ENCODE measurements at regions not wholly inside any gene's neighbourhood (a gene's known extent, or its start where the extent isn't known, plus 50 kb on each side); places are given as distances from the start of the nearest gene placed in this dataset.

DNA sequence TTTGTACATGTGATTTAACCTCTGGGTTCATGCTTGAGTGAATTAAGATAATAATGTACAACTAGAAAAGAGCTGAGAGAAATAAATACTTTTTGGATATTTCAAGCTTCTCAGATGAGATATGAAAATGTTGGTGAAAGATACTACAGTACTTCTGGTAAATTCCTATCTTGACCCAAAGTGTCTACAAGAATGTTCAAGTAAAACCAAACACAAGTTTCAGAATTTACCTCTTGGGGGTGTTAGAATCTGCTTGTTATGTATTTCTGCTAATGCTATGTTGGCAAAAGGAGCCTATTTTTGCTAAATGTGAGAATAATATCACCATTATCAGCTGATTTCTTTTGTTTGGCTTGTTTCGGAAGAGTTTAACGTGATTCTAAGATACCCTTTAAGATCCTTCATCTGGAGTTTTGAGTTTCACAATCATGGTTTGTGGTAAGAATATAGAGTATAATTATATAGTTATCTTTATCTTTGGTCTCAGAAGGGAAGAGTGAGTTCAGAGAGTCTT lies 388.5 kb downstream of the LMO4 start:
- FAIRE-seq (no peak), DNase-seq (ENCODE audit: low spot score) (no peak)

DNA sequence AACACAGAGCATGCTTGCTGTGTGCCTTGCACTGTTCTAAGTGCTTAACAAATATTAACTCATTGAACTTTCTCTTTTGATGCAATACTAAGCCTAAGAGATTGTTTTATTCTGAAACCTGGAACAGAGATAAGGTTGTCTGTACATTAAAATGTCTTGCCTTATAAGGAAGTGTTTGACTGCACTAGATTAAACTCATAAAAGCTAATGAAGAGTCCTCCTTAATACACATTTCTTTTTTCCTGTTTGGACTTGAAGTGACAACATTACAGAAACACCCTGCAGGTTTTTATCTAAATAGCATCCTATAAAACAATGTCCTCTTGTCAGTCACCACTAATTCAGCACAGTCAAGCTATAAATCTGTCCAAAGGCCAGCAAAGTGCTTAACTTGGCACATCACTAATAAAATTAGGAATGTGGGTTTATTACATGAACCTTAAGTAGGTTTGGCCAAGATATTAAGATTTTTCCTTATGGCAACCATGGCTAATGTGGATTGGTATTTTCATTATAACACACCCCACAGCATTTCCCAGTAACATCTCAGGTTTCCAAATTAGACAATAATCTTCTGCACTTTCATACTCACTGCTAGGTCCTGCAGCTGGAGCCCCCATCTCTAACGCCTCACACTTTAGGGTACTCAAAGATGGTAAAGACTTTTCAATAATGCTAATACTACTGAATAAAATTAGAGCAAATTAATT lies 389.7 kb downstream of the LMO4 start:
- DNase-seq (ENCODE audit: low spot score): no peak
- FAIRE-seq: no peak

DNA sequence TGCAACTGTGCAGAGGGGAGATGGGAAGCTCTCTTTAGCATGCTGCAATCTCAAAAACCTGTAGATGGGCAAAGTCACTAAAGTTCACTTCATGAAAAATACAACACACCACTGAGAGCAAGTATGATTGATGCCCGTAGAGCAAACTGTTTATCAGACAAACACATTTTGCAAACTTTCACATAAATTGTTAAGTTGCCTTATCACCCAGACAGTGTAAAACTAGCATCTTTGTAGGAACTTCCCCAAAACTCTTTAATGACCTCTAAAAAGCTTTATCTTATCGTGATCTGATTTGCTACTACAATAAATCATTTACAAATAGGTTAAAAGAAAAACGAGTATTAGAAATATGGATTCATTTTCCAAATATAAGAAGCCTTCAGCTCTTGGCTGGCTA lies 391.0 kb downstream of the LMO4 start:
- DNase-seq (ENCODE audit: low spot score): no peak
- FAIRE-seq: no peak

DNA sequence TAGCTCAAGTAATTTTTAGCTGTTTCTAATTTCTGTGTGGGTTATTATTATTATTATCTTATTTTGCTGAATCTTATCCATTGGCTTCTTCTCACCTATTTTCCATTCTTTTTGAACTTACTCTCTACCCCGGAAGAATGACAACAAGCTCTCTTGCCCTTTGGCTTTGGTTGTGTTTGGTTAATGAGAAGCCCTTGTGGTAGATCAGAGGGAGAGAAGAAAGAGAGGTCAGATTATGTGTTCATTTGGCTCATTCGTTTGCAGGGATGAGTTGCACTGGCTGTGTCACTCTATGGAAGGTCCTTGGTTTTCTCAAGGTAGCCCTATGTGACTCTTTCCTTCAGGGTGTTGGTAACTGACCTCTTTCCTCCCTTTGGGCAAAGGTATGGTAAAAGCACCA lies 391.9 kb downstream of the LMO4 start:
- DNase-seq (ENCODE audit: low spot score) (no peak), FAIRE-seq (no peak)

DNA sequence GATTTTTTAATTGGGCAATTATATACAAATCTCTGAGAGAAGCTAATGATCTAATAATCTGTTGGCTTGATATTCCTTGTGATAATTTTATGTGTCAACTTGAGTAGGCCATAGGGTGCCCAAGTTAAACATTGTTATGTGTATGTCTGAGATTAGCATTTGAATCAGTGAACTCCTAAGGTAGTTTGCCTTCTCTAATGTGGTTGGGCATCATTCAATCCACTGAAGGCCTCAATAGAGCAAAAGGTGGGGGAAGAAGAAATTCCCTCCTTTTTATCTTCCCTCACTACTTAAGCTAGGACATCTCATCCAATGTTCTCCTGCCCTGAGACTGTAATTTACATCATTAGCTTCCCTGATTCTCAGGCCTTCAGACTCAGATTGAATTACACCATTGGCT lies 394.5 kb downstream of the LMO4 start:
- DNase-seq (ENCODE audit: low spot score) (no peak), FAIRE-seq (no peak)

DNA sequence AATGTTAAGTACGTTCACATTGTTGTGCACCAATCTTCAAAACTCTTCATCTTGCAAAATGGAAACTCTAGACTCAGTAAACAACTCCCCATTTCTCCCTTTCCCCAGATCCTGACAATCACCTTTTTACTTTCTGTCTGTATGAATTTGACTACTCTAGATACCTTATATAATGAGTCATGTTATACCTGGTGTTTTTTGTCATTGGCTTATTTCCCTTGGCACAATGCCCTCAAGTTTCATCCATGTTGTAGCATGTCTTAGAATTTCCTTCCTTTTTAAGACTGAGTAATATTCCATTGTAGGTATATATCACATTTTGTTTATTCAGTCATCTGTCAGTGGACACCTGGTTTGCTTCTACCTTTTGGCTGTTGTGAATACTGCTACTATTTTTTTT lies 399.5 kb downstream of the LMO4 start:
- FAIRE-seq: no peak
- no peak for DNase-seq (ENCODE audit: low spot score)

DNA sequence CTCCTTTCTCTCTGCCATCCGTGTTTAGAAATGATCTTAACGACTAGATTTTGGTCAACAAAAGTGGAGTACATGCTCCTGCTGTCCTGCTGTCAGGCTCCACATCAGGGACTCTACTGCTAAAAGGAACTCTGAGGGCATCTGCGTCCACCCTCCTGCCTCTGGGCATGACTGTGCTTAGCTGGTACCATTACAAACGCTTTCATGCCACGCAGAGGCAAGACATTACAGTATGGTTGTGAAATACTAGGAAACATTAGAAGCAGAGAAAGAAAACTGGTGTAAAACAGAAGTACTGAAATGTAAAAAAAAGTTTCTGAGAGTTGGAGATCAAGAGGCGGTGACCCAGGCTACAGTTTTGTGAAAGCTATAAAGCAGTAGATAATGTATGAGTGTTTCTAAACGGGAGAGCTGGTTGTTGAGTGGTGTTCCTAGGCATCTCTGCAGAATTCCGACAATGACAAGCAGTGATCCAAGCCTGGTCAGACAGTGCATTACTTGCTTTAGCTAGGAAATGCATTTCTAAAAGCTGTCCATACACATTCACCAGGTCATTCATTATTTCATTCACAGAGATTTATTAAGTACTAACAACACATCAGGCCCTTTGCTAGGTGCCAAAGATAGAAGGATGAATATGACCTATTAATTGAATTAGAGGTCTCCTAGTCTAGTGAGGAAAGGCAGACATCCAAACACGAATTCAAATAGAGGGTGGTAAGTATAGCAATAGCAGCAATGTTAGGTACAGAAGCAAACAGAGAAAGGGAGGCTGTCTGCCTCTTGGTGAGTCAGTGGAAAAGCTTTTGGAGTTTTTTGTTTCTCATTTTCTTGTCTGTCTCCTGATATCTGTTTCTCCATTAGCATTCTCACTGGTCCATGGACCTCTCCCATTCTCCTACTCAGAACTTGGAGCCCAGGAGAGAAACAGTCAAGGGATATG lies 401.9 kb downstream of the LMO4 start:
- DNase-seq (ENCODE audit: low spot score) (no peak), FAIRE-seq (no peak)

DNA sequence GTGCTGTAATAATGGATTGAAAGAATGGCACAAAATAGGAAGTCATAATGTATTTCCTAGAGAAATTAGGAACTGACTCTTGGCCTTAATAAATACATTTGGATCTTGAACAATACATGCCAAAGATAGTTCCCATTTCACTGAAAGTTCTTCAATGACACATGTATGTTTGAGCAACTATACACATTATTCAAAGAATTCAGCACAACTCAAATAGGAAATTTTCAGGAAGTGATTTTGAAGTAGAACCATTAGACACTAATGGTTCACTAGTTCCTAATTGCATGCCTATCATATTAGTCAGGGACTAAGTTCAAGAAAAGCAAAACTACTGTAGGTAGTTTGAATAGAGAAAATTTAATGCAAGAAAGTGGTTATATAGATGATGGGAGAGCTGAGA lies 404.7 kb downstream of the LMO4 start:
- DNase-seq (ENCODE audit: low spot score) (no peak), FAIRE-seq (no peak)

DNA sequence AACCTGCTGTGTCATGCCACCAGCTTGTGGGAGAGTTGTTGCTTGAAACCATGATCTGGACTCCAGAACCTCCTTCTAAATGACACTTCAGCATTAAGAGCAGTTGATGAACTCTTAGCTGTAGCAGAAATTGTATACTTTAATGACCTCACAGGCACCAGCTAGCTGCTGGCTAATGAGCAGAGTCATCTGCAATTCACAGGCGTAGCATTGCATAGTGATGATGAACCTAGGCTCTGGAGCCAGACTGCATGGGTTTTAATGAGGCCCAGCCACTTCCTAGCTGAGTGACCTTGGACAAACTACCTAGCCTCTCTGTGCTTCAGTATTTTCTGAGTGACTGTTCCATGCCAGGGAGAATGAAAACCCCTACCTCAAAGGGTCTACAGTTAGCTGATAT lies 407.1 kb downstream of the LMO4 start:
- FAIRE-seq: no peak

DNA sequence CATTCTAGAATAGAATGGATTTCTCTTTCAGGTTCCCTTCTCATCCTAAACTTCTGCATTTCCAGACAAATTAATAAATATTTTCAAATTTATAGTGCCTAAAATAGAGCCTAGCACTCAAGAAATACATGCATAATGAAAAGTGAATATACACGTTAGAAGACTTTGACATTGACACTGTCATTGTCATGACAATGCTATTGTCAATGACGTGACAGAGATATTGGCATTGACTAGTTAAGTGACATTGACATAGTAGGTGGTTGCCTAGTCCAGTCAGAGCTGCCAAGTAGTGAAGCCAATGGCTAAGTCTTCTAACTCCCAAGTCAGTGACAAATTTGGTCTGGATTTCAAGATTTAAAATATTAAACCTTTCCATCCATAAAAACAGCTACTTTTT lies 410.5 kb downstream of the LMO4 start:
- FAIRE-seq (no peak), DNase-seq (ENCODE audit: low spot score) (no peak)

More for the DNA sequence above, 407.1 kb downstream of the LMO4 start:
- DNase-seq (ENCODE audit: low spot score): no peak

DNA sequence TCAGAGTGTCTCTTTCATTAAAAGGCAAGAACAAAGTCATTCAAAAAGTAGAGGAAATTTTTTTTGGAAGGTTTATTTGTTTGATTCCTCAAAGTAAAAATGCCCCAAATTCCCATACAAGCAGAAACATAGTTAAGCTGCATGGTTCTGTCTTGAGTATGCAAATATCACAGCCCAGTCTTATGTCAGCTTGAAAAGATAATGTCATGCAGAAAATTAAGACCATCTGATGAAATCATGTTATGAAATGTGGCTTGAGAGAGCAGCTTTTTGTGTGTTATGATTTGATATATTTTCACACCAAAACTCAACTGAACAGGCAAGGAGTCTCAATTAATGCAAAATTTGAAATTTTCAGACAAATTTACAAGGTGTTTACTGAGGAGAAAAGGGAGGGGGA lies 411.0 kb downstream of the LMO4 start:
- FAIRE-seq (no peak), DNase-seq (ENCODE audit: low spot score) (no peak)

DNA sequence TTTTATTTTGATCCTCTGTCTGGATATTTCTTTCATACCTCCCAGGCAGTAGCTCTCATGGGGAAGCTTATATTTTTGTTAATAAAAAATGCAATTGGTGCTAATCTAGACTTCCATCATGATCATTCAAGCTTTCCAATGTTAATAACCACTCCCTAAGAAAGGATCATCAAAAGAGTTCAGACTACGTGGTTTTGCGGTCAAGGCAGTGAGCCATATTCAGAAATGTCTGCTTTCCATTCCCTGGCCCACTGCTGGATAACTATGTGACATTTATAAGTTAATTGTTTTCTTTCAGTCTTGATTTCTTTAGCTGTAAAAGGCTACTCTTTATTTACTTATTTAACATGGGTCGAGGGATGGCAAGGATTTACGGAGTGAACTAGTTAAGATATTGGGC lies 414.6 kb downstream of the LMO4 start:
- no peak for DNase-seq (ENCODE audit: low spot score)
- no peak for FAIRE-seq

DNA sequence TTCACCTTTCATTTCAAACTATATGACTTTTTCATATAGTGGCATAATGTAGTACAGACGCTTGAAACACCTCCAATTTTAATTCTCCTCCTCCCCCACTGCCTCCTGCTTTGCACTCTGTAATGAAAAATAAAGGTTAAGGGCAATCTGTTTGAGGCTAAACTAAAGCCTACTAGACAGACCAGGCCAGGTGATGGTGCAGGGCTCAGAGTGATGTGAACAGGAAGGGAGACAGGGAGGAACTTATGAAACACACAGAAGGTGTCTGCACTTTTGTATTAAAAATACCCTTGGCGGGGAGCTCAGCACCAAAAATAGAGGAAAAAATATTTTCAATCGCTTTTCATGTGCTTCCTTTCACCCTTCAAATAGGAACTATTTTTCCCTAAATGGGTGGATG lies 415.4 kb downstream of the LMO4 start:
- FAIRE-seq (no peak), DNase-seq (ENCODE audit: low spot score) (no peak)

DNA sequence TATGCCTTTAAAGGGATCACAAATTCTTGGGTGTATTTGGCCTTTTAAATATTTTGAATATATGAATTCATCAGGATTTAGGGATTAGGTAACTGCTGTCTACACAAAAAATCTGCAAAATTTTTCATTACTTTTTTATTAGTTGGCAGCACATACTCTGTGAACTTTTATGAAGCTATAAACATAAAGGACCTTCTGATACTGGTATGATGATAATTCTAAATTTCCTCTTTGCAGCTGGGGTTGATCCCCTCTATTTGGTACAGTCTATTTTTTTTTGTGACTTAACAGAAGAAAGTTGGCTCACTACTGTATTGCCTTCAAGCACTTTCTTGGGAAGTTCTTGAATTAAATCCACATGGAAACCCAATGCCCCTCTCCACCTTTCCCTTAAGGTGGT lies 416.1 kb downstream of the LMO4 start:
- no peak for FAIRE-seq
- DNase-seq (ENCODE audit: low spot score): no peak

DNA sequence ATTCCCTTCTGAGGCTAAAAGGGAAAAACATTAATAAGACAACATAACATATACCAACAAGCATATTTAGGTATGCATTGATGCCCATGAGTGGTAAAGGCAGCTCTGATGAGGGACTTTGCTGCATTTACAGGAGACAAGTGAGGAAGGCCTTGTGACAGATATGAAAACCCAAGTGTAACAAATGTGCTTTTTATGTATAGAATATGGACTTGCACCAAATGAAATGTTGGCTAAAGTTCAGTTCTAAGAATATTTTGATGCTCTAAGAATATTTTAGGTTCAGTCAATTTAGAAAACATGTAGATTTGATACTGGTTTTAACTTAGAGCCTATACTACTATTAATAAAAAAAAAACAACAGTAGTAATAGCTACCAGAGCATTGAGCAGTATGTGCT lies 424.7 kb downstream of the LMO4 start:
- FAIRE-seq: no peak

DNA sequence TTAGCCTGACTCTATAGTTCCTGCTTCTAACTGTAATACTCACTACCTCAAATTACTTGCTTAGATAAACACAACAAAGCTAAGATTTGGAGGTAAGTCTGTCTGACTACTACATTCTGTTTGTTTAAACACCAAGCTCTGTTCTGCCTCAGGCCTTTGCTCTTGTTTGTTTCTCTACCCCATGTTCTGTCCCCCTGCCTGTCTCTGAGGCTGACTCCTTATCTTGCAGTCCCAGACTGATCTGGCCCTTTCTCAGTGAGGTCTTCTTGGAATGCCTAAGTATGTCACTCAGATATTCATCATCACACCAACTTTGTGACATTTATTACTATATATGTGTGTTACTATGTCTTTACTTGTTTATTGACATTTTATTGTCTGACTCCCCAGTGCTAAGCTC lies 425.5 kb downstream of the LMO4 start:
- no peak for DNase-seq (ENCODE audit: low spot score)

More for the DNA sequence above, 424.7 kb downstream of the LMO4 start:
- no peak for DNase-seq (ENCODE audit: low spot score)

DNA sequence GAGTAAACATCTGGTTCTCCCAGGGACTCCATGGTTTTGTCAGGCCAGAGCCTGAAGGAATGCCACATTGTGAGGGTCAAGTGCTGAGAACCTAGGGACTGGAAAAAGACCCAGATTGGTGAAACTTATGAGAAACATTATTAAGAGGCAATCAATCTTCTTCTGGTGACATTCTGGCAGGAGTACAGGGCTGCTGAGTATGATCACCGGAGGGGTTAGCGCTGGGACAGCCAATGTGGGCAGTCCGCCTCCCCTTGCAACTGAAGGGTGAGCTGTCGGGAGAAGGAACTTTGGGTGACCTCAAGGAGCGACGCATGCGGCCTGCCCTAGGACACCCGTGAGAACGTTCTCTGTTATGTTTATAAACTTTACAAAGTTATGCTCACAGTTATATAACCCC lies 429.0 kb downstream of the LMO4 start:
- DNase-seq (ENCODE audit: low spot score) (no peak), FAIRE-seq (no peak)

More for the DNA sequence above, 425.5 kb downstream of the LMO4 start:
- FAIRE-seq: no peak

DNA sequence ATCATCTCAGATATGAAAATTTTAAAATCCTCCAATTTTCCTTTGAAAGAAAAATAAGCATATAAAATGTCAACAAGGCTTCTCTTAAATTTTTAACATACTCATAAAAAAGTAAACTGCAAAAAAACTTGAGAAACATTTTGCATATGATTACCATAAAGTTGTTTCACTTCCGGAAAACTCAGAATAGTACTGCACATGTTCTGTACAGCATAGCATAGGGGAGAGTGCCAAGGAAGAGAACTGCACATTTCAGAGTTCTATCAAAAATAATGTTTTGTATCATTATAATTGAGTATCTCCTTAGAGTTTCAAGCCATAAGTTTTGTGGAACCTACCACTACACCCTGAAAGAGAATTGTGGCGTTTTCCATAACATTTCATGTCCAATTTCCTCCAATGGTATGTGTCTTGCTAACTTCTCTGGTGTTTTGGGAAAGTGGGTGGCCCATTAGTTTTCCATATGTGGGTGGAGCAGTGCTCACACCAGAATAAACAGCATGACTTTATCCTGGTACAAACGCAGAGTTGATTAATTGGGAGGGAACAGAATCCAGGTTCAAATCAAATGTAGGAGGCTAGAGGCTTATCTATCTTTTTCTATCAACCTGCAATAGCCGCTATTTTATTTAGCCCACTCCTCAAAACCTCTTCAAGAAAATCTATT lies 430.9 kb downstream of the LMO4 start:
- no peak for FAIRE-seq
- no peak for DNase-seq (ENCODE audit: low spot score)

DNA sequence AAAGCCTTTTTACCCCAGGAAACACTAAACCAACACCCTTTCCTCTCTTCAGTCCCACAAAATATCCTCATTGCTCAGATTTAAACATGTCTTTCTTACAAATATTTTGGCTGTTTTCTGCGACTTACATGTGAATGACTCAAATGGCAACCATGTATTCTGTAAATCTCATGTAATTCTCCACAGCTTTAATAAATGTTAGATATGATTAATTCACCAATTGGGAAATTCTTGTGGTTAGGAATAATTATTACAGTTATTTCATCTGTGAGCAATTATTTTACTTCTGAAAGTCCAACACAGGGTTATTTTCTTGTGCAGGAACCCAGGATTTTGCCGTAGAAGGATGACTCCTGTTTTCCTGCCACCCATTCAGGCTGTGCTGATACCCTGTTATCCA lies 431.5 kb downstream of the LMO4 start:
- FAIRE-seq (no peak), DNase-seq (ENCODE audit: low spot score) (no peak)

DNA sequence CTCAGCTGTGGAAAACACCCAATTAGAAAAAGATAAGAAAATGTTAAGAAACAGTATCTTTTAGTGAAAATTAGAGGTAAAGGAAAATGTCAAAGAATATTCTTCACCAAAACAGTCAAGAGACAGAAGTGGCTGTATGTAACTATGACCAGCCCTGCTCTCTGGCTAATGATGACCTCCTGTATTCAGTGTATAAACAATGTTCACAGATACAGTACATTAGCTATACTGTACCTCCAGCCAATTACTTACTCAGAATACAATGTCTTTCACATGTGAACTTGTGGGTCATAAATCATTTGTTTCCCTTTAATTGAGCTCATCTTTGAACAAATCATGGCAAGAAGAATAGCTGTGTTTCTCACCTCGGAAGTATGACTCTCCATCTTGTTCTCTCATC lies 432.0 kb downstream of the LMO4 start:
- FAIRE-seq: no peak
- no peak for DNase-seq (ENCODE audit: low spot score)

DNA sequence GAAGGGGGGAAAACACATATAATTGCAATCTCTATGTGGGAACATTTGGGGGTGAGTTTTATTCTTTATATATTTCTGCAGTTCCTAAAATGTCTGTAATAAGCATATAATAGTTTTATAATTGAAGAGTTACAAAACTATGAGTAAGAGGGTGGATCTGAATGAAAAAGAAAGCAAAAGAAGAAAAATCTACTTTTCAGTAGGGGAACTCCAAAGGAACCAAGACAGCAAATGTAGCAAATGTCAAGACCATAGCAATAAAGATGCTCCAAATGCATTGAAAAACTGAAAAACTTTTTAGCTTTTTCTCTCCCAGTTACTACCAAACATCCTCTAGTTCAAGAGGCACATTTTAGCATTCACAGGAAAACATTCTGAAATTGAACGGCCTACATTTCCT lies 434.8 kb downstream of the LMO4 start:
- no peak for DNase-seq (ENCODE audit: low spot score)

DNA sequence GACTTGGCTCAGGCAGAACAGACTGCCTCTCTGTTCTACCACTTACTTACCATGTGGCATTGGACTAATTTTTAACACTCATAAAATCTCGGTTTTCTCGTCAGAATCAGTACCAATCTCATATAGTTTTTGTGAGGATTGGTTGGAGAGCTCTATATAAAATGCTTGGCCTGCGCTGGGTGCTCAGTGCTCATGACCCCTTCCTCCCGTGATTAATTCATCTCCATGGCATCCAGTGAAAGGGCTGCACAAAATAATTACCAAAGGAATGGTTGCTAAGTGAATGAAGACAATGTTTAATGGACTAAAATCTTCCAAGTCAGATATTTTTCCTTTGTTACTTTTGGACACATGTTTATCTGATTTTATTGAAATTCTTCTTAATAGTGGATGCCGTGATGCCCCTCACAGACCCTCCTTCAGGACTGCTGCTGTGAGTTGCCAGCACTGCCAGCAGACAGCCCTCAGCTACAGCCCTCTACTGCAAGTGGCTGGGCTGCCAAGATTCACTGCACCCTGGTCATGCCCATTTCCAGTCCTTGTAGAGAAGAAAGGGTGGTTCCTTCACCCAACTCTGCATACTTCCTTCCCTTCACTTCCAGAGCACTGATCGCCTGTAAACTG lies 436.5 kb downstream of the LMO4 start:
- no peak for DNase-seq (ENCODE audit: low spot score)
- FAIRE-seq: no peak

More for the DNA sequence above, 434.8 kb downstream of the LMO4 start:
- FAIRE-seq: no peak
